Activated B cell treated with CpG ODN at 0.5 μM for 24 hours (primary cell): ENCODE measurements at regions not wholly inside any gene's neighbourhood (a gene's known extent, or its start where the extent isn't known, plus 50 kb on each side); places are given as distances from the start of the nearest gene placed in this dataset.

Experiments
- ATAC-seq: fragments of 200-7000 bp; cut with Tn5 transposase; one replicate; pipeline ENCODE4 v1.10.0; 2021; ENCODE audit warnings: low read depth, mild to moderate bottlenecking, moderate library complexity
- CTCF ChIA-PET: fragments of 350-600 bp; sonication (Branson Sonifier 250); formaldehyde crosslinking; loops from one replicate; lab custom pipeline; 2021; ENCODE audit warnings: antibody characterized with exemption; lab: Charles Lee
- POLR2A ChIA-PET: fragments of 350-600 bp; sonication (Branson Sonifier 250); formaldehyde crosslinking; loops from one replicate; lab custom pipeline; 2021; ENCODE audit warnings: antibody characterized with exemption; lab: Charles Lee
- DNase-seq: peaks from one replicate; pipeline ENCODE4 v3.0.0; 2022
- H3K27ac Mint-ChIP-seq: one replicate; pipeline ENCODE4 v1.8.0; 2020; ENCODE audit warnings: mixed read lengths
- H3K27me3 Mint-ChIP-seq: one replicate; pipeline ENCODE4 v1.8.0; 2021; ENCODE audit warnings: mixed read lengths
- H3K36me3 Mint-ChIP-seq: one replicate; pipeline ENCODE4 v1.8.0; 2021; ENCODE audit warnings: low read depth, mixed read lengths
- H3K4me1 Mint-ChIP-seq: one replicate; pipeline ENCODE4 v1.8.0; 2021; ENCODE audit warnings: mixed read lengths
- H3K4me3 Mint-ChIP-seq: one replicate; pipeline ENCODE4 v1.8.0; 2020; ENCODE audit warnings: mild to moderate bottlenecking, mixed read lengths
- H3K9me3 Mint-ChIP-seq: one replicate; pipeline ENCODE4 v1.8.0; 2020; ENCODE audit warnings: mixed read lengths
- CTCF ChIP-seq: fragments of 200-600 bp; IDR thresholded peaks from one replicate; pipeline ENCODE4 v1.8.0; 2022; ENCODE audit warnings: antibody characterized with exemption, mild to moderate bottlenecking
- intact Hi-C: fragments of 100-400 bp; cut with micrococcal nuclease; formaldehyde crosslinking; loops from one replicate; pipeline ENCODE4 v1.15.1; 2024

GRCh38 chr3:30346933-30347320 is 259.5 kb upstream of the TGFBR2 start:
- DNase-seq: no peak
- no peak for TF ChIP-seq CTCF
- POLR2A ChIA-PET: no interaction called here
- Mint-ChIP-seq H3K9me3 (no peaks in the 10 kb centered on the region), H3K27me3 (peaks cover 15% of the 10 kb centered on the region), H3K27ac (no peak overlapping the region), H3K36me3 (no peaks in the 10 kb centered on the region), H3K4me3 (no peak overlapping the region), H3K4me1 (no peaks in the 10 kb centered on the region)
- intact Hi-C loops: no loop called here
- CTCF ChIA-PET: no interaction called here
- ATAC-seq: no peak

DNA sequence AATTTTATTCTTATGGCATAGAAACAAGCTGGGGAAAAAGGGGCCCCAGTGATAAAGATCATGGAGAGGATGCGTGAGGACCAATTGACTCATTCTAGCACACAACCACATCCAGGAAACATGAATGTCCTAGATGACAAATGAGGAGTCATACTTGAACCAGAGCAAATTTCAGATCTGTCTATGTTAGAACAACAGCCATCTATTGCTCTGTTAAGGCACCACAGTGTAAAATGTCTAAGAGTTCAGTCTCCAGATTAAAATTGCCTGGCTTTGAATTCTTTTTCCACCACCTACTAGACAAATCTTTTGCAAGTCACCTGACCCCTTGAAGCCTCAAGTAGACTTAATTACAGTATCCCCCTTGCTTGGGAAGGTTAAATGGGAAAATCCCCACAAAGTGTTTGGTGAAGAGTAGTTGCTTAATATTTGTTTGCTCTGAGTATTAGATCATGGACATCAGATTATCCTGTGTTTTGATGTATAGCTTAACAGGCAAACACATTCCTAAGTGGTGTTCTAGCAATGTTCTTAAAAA is 258.7 kb upstream of the TGFBR2 start:
- ATAC-seq (no peak), DNase-seq (no peak)
- intact Hi-C loops: no loop called here
- ChIA-PET POLR2A (interaction anchor here (0.7 kb wide), 1 partner anchor 10 kb away, joined by 3 read pairs; no protein-coding TSS in a partner anchor), CTCF (no interaction called here)
- no peak overlapping the region for H3K4me3 Mint-ChIP-seq
- peaks cover 17% of the 10 kb centered on the region for H3K27me3 Mint-ChIP-seq
- TF ChIP-seq CTCF: no peak
- H3K9me3 Mint-ChIP-seq: no peaks in the 10 kb centered on the region
- no peaks in the 10 kb centered on the region for H3K36me3 Mint-ChIP-seq
- H3K4me1 Mint-ChIP-seq: peaks cover 3% of the 10 kb centered on the region
- H3K27ac Mint-ChIP-seq: no peak overlapping the region

- Mint-ChIP-seq H3K4me1 (peaks cover 16% of the 10 kb centered on the region), H3K27me3 (peaks cover 17% of the 10 kb centered on the region), H3K9me3 (no peaks in the 10 kb centered on the region), H3K4me3 (no peak overlapping the region), H3K27ac (no peak overlapping the region), H3K36me3 (no peaks in the 10 kb centered on the region)
- no peak for DNase-seq
- ATAC-seq: no peak
- POLR2A ChIA-PET: no interaction called here
- intact Hi-C loops: no loop called here
- CTCF ChIA-PET: interaction anchor here (1.0 kb wide), 1 partner anchor 344 kb away, joined by 3 read pairs; no protein-coding TSS in a partner anchor
- TF ChIP-seq CTCF: no peak
These were observed 256.9 kb upstream of the TGFBR2 start for GRCh38 chr3:30349507-30349906.

DNA sequence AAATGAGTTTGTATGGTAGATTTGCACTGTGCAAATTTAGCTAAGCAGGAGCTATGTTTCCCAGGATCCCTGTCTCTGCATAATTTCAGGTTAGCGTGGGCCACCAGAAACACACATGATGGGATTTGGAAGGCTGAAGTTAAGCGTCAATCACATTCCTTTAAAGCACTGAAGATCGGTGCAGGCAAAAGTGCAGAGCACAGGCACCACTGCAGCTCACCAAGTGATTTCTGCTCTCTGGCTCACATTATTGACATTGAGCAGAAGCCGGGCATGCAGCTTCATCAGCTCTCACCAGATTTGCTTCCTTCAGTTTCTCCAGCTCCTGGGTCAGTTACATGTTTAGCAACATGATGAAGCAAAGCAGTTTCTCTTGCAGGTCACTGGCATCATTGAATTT is 256.4 kb upstream of the TGFBR2 start:
- POLR2A ChIA-PET: no interaction called here
- peaks cover 21% of the 10 kb centered on the region for H3K4me1 Mint-ChIP-seq
- no peak overlapping the region for H3K27ac Mint-ChIP-seq
- no peak for DNase-seq
- TF ChIP-seq CTCF: no peak
- no peaks in the 10 kb centered on the region for H3K9me3 Mint-ChIP-seq
- CTCF ChIA-PET: interaction anchor here (1.0 kb wide), 1 partner anchor 343 kb away, joined by 3 read pairs; no protein-coding TSS in a partner anchor
- ATAC-seq: no peak
- H3K36me3 Mint-ChIP-seq: no peaks in the 10 kb centered on the region
- no peak overlapping the region for H3K4me3 Mint-ChIP-seq
- intact Hi-C loops: loop anchor here (2.0 kb wide), 1 partner anchor 17 kb away; no protein-coding TSS in a partner anchor
- H3K27me3 Mint-ChIP-seq: peaks cover 17% of the 10 kb centered on the region

DNA sequence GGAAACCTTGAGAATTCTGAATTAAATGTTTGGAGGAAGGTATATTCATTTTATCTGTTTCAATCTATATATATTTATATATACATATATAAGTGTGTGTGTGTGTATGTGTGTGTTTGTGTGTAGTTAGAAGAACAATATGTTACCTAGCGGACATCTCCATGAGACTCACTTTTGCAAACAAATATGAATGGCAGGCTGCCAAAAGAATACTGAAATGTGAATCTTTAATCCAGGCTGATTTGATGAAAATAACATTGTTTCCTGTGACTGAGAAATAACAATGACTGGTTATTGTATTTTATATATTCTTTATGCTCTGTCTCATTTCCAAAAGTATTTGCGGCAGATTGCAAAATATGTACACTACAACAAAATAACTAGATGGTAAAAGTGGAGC is 255.5 kb upstream of the TGFBR2 start:
- Mint-ChIP-seq H3K27me3 (peaks cover 17% of the 10 kb centered on the region), H3K27ac (no peak overlapping the region), H3K4me1 (peaks cover 30% of the 10 kb centered on the region), H3K4me3 (no peak overlapping the region), H3K36me3 (no peaks in the 10 kb centered on the region), H3K9me3 (no peaks in the 10 kb centered on the region)
- no peak for TF ChIP-seq CTCF
- intact Hi-C loops: loop anchor here (2.0 kb wide), 1 partner anchor 18 kb away; no protein-coding TSS in a partner anchor
- no peak for ATAC-seq
- POLR2A ChIA-PET: no interaction called here
- no peak for DNase-seq
- CTCF ChIA-PET: no interaction called here
